CD8-positive, alpha-beta memory T cell (primary cell): ENCODE measurements at regions not wholly inside any gene's neighbourhood (a gene's known extent, or its start where the extent isn't known, plus 50 kb on each side); places are given as distances from the start of the nearest gene placed in this dataset.

ENCODE experiments used
- CTCF ChIA-PET: fragments of 350-600 bp; sonication (Branson Sonifier 250); formaldehyde crosslinking; loops from one replicate; lab custom pipeline; 2021; ENCODE audit warnings: antibody characterized with exemption; lab: Charles Lee
- POLR2A ChIA-PET: fragments of 350-600 bp; sonication (Branson Sonifier 250); formaldehyde crosslinking; loops from one replicate; lab custom pipeline; 2021; ENCODE audit warnings: antibody characterized with exemption; lab: Charles Lee
- DNase-seq, 5 donors: peaks; one replicate each; pipeline versions ENCODE4 v3.0.0 to v3.0.0-alpha.2; 2020 to 2022; ENCODE audit warnings: mixed read lengths in 1 of 5
- H3K27ac ChIP-seq: one replicate; pipeline ENCODE4 v1.7.0; 2013; ENCODE audit warnings: low read depth, mild to moderate bottlenecking, low read length, moderate library complexity
- H3K27me3 ChIP-seq: 2 replicates; pipeline ENCODE4 v1.7.0; 2013; ENCODE audit warnings: low read length, mild to moderate bottlenecking; ENCODE audit not compliant: insufficient read depth, poor library complexity, severe bottlenecking
- H3K36me3 ChIP-seq: 2 replicates; pipeline ENCODE4 v1.7.0; 2013; ENCODE audit warnings: mild to moderate bottlenecking, low read length, moderate library complexity; ENCODE audit not compliant: insufficient read depth
- H3K4me1 ChIP-seq: 2 replicates; pipeline ENCODE4 v1.7.0; 2013; ENCODE audit warnings: mild to moderate bottlenecking, low read length, moderate library complexity; ENCODE audit not compliant: insufficient read depth
- H3K4me3 ChIP-seq: 2 replicates; pipeline ENCODE4 v1.7.0; 2013; ENCODE audit warnings: mild to moderate bottlenecking, low read length
- H3K9me3 ChIP-seq: 2 replicates; pipeline ENCODE4 v1.7.0; 2013; ENCODE audit warnings: mild to moderate bottlenecking, low read length
- H3K27ac Mint-ChIP-seq, 8 donors: one replicate each; pipeline ENCODE4 v1.8.0; 2020 to 2021; ENCODE audit warnings: mixed read lengths in 8 of 8, mild to moderate bottlenecking in 6 of 8, inconsistent platforms in 3 of 8, moderate library complexity in 3 of 8
- H3K27me3 Mint-ChIP-seq, 2 donors: one replicate each; pipeline ENCODE4 v1.8.0; 2020 to 2021; ENCODE audit warnings: mixed read lengths in 2 of 2, mild to moderate bottlenecking in 1 of 2, moderate library complexity in 1 of 2
- H3K36me3 Mint-ChIP-seq, 3 donors: one replicate each; pipeline ENCODE4 v1.8.0; 2020 to 2021; ENCODE audit warnings: mixed read lengths in 3 of 3, inconsistent platforms in 1 of 3, mild to moderate bottlenecking in 1 of 3
- H3K4me1 Mint-ChIP-seq, 3 donors: one replicate each; pipeline ENCODE4 v1.8.0; 2020 to 2021; ENCODE audit warnings: mixed read lengths in 3 of 3, inconsistent platforms in 1 of 3, mild to moderate bottlenecking in 1 of 3
- H3K4me3 Mint-ChIP-seq, 7 donors: one replicate each; pipeline ENCODE4 v1.8.0; 2020 to 2021; ENCODE audit warnings: mixed read lengths in 7 of 7, mild to moderate bottlenecking in 6 of 7, moderate library complexity in 4 of 7, inconsistent platforms in 2 of 7
- H3K9me3 Mint-ChIP-seq, 5 donors: one replicate each; pipeline ENCODE4 v1.8.0; 2020 to 2022; ENCODE audit warnings: mixed read lengths in 5 of 5, mild to moderate bottlenecking in 3 of 5, moderate library complexity in 2 of 5, inconsistent platforms in 1 of 5

GRCh38 chr15:62457100-62457499, 292.0 kb upstream of the C2CD4B start:
- Histone ChIP-seq H3K9me3 (no peaks in the 10 kb centered on the region), H3K36me3 (no peaks in the 10 kb centered on the region), H3K4me1 (no peaks in the 10 kb centered on the region), H3K27ac (no peak overlapping the region), H3K27me3 (no peaks in the 10 kb centered on the region), H3K4me3 (no peak overlapping the region)
- H3K4me1 Mint-ChIP-seq = no peaks in the 10 kb centered on the region
- H3K27me3 Mint-ChIP-seq = peaks cover 6% of the 10 kb centered on the region in 2 donors
- no peak for DNase-seq
- CTCF ChIA-PET = no interaction called here
- peaks cover 0 to 3% (median 0%) of the 10 kb centered on the region in 5 donors for H3K9me3 Mint-ChIP-seq
- no peak overlapping the region for H3K27ac Mint-ChIP-seq
- POLR2A ChIA-PET = no interaction called here
- H3K36me3 Mint-ChIP-seq = no peaks in the 10 kb centered on the region
- no peak overlapping the region for H3K4me3 Mint-ChIP-seq

- Mint-ChIP-seq H3K27me3 (peaks cover 6 to 10% of the 10 kb centered on the region in 2 donors), H3K27ac (no peak overlapping the region), H3K4me1 (no peaks in the 10 kb centered on the region), H3K9me3 (peaks cover 0 to 3% (median 0%) of the 10 kb centered on the region in 5 donors), H3K36me3 (no peaks in the 10 kb centered on the region), H3K4me3 (no peak overlapping the region)
- ChIA-PET CTCF (interaction anchor here (0.6 kb wide), 1 partner anchor 283 kb away, joined by 3 read pairs; no protein-coding TSS in a partner anchor), POLR2A (no interaction called here)
- Histone ChIP-seq H3K27me3 (no peaks in the 10 kb centered on the region), H3K4me1 (no peaks in the 10 kb centered on the region), H3K4me3 (no peak overlapping the region), H3K9me3 (no peaks in the 10 kb centered on the region), H3K36me3 (no peaks in the 10 kb centered on the region), H3K27ac (no peak overlapping the region)
- DNase-seq = no peak
Observed at GRCh38 chr15:62459875-62460274, 294.8 kb upstream of the C2CD4B start.

DNA sequence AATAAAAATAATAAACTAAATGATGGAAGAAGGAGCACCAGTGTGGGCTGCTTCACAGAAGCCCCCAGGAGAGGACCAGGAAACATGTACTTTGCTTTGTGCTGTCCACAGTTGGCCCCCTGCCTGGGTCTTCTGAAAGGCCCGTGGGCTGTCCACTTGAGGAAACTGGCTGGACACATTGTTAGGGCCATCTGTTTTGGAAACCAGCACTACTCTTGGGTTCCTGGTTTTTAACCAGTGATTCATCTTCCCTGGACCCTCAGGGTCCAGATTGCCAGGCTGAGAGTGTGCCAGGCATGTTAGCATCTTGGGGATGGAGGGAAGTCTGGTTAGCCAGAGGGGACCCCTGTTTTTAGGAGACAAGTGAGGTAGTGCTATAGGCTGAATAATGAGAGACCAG, 297.2 kb upstream of the C2CD4B start:
- Histone ChIP-seq H3K4me3 (no peak overlapping the region), H3K27ac (no peak overlapping the region), H3K36me3 (no peaks in the 10 kb centered on the region), H3K4me1 (no peaks in the 10 kb centered on the region), H3K27me3 (no peaks in the 10 kb centered on the region), H3K9me3 (no peaks in the 10 kb centered on the region)
- POLR2A ChIA-PET = no interaction called here
- H3K4me3 Mint-ChIP-seq = no peak overlapping the region
- peaks cover 13% of the 10 kb centered on the region in 2 donors for H3K27me3 Mint-ChIP-seq
- H3K36me3 Mint-ChIP-seq = no peaks in the 10 kb centered on the region
- CTCF ChIA-PET = no interaction called here
- no peaks in the 10 kb centered on the region for H3K4me1 Mint-ChIP-seq
- H3K9me3 Mint-ChIP-seq = peaks cover 0 to 3% (median 0%) of the 10 kb centered on the region in 5 donors
- no peak overlapping the region for H3K27ac Mint-ChIP-seq
- DNase-seq = no peak

GRCh38 chr15:62462721-62463120, 297.6 kb upstream of the C2CD4B start:
- H3K36me3 Mint-ChIP-seq = no peaks in the 10 kb centered on the region
- POLR2A ChIA-PET = no interaction called here
- no peaks in the 10 kb centered on the region for H3K9me3 ChIP-seq
- no peaks in the 10 kb centered on the region for H3K4me1 ChIP-seq
- H3K4me1 Mint-ChIP-seq = no peaks in the 10 kb centered on the region
- H3K27me3 ChIP-seq = no peaks in the 10 kb centered on the region
- H3K4me3 ChIP-seq = no peak overlapping the region
- no peaks in the 10 kb centered on the region for H3K36me3 ChIP-seq
- H3K27ac ChIP-seq = no peak overlapping the region
- H3K4me3 Mint-ChIP-seq = no peak overlapping the region
- CTCF ChIA-PET = no interaction called here
- H3K27ac Mint-ChIP-seq = no peak overlapping the region
- peaks cover 13% of the 10 kb centered on the region in 2 donors for H3K27me3 Mint-ChIP-seq
- H3K9me3 Mint-ChIP-seq = peaks cover 0 to 3% (median 0%) of the 10 kb centered on the region in 5 donors
- DNase-seq = no peak

GRCh38 chr15:62464705-62465104, 299.6 kb upstream of the C2CD4B start:
- no peak for DNase-seq
- no peaks in the 10 kb centered on the region for H3K27me3 ChIP-seq
- Mint-ChIP-seq H3K36me3 (no peaks in the 10 kb centered on the region), H3K27me3 (peaks cover 10 to 13% of the 10 kb centered on the region in 2 donors), H3K9me3 (peaks cover 0 to 3% (median 0%) of the 10 kb centered on the region in 5 donors), H3K4me1 (no peaks in the 10 kb centered on the region), H3K27ac (no peak overlapping the region), H3K4me3 (no peak overlapping the region)
- POLR2A ChIA-PET = no interaction called here
- no peak overlapping the region for H3K27ac ChIP-seq
- H3K36me3 ChIP-seq = no peaks in the 10 kb centered on the region
- no peaks in the 10 kb centered on the region for H3K9me3 ChIP-seq
- CTCF ChIA-PET = no interaction called here
- H3K4me3 ChIP-seq = no peak overlapping the region
- no peaks in the 10 kb centered on the region for H3K4me1 ChIP-seq

DNA sequence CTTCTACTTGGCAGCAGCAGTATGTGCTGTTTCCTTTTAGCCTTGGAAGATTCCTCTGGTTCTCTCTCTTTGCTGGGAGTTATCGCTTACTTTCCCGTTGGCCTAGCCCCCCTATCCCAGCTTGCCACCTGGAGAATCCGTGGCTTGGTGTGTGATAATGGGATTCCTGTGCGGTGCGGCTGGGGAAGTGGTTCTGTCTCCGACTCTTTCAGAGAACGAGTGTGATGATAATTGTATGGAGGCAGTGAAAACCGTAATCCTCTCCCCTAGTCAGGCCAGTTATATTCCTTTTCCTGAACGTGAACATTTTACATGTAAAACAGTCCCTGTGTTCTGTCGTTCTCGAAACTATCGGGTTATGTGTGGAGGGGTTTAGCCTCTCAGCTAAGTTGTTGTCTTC, 300.1 kb upstream of the C2CD4B start:
- Histone ChIP-seq H3K36me3 (no peaks in the 10 kb centered on the region), H3K4me3 (no peak overlapping the region), H3K9me3 (no peaks in the 10 kb centered on the region), H3K27me3 (no peaks in the 10 kb centered on the region), H3K4me1 (no peaks in the 10 kb centered on the region), H3K27ac (no peak overlapping the region)
- Mint-ChIP-seq H3K36me3 (no peaks in the 10 kb centered on the region), H3K4me3 (no peak overlapping the region), H3K27ac (no peak overlapping the region), H3K9me3 (peaks cover 0 to 3% (median 0%) of the 10 kb centered on the region in 5 donors), H3K27me3 (peaks cover 12 to 13% of the 10 kb centered on the region in 2 donors), H3K4me1 (no peaks in the 10 kb centered on the region)
- POLR2A ChIA-PET = no interaction called here
- CTCF ChIA-PET = no interaction called here
- no peak for DNase-seq

DNA sequence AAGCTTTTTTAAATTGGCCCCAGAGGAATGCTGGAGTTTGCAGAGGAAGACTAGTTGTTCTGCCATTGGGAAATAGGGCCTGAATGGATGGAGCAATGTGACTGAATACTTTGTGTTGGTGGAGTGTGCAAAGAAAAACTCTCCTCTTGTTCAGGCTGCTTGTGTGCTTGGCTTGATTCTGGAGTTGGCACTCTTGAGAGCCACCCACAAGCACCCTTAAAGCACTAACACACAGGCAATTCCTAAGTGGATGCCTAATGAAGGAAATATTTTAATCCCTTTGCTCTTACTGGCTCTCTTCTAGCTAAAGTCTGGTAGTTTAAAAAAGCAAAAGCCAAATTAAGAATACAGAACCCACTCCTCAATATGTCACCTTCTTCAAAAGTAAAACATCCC, 304.4 kb upstream of the C2CD4B start:
- no peak overlapping the region for H3K4me3 Mint-ChIP-seq
- ChIA-PET CTCF (no interaction called here), POLR2A (no interaction called here)
- Histone ChIP-seq H3K27me3 (no peaks in the 10 kb centered on the region), H3K4me3 (no peak overlapping the region), H3K4me1 (no peaks in the 10 kb centered on the region), H3K36me3 (no peaks in the 10 kb centered on the region), H3K9me3 (no peaks in the 10 kb centered on the region), H3K27ac (no peak overlapping the region)
- H3K27ac Mint-ChIP-seq = no peak overlapping the region
- DNase-seq = no peak
- no peaks in the 10 kb centered on the region for H3K9me3 Mint-ChIP-seq
- no peaks in the 10 kb centered on the region for H3K4me1 Mint-ChIP-seq
- no peaks in the 10 kb centered on the region for H3K36me3 Mint-ChIP-seq
- peaks cover 5 to 7% of the 10 kb centered on the region in 2 donors for H3K27me3 Mint-ChIP-seq

GRCh38 chr15:62469874-62470688, 305.0 kb upstream of the C2CD4B start:
- H3K27me3 ChIP-seq = no peaks in the 10 kb centered on the region
- no peak overlapping the region for H3K4me3 ChIP-seq
- Mint-ChIP-seq H3K27me3 (peaks cover 5 to 7% of the 10 kb centered on the region in 2 donors), H3K27ac (no peak overlapping the region), H3K9me3 (no peaks in the 10 kb centered on the region), H3K4me1 (no peaks in the 10 kb centered on the region), H3K36me3 (no peaks in the 10 kb centered on the region), H3K4me3 (no peak overlapping the region)
- no peak overlapping the region for H3K27ac ChIP-seq
- no peak for DNase-seq
- no peaks in the 10 kb centered on the region for H3K9me3 ChIP-seq
- no peaks in the 10 kb centered on the region for H3K36me3 ChIP-seq
- H3K4me1 ChIP-seq = no peaks in the 10 kb centered on the region
- CTCF ChIA-PET = no interaction called here
- POLR2A ChIA-PET = no interaction called here
